ENCODE measurements at regions not wholly inside any gene's neighbourhood (a gene's known extent, or its start where the extent isn't known, plus 50 kb on each side); places are given as distances from the start of the nearest gene placed in this dataset.
"Not testable (repeated sequence)": the region's sequence is repeated elsewhere in the genome, so short reads cannot be mapped to it uniquely, and the experiment has no call there.

DNA sequence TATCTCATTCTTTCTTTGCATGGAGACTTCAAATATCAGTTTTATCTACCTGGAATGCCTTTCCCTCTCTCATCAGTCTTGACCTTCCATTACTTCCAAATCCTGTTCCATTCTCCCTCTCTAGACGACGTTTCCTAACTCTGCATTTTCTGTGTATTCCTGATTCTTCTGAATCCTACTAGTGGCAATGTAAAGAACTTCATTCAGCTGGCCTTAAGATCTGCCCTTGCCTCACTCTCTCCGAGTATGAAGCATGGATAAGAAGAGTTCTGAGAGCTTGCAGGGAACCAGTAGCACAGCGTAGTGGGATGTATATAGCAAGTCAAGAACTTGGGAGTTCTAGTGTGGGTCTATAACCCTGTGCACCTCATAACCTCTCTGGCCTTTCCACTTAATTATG is 68.5 kb upstream of the HOXC13 start:
- no peak for DNase-seq (ENCODE audit: low read depth)

DNA sequence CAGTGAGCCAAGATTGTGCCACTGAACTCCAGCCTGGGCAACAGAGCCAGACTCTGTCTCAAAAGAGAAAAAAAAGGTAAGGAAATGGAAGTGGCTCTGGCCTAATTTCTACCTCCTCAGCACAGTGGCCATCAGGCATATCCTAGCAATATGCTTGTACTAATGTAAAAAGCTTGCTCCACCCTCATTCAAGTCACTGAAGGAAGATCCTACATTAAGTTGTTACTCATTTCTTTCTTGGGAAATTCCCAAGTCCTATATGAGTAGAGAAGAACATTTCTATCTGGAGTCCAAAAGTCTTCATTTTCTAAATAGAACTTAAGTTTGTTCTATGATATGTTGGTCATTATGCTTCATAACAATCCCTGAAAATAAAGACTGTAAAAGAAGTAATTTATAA is 67.3 kb upstream of the HOXC13 start:
- no peak for DNase-seq (ENCODE audit: low read depth)

DNA sequence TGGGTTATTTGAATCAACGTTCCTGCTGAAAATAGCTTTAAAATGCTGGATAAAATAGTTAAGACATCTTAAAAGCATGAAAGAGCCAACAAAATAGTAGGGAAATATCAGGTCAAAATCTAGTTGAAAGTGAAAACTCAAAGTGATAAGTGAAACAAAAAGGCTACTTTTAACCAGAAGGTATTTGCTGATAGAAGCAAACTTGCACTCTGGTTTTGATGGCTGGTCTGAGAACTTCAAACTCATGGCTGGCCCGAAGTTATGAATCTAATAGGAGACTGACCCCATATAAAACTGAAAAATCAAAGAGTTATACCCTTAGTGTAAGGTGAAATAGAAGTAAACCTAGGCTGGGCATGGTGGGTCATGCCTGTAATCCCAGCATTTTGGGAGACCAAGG is 66.3 kb upstream of the HOXC13 start:
- no peak for DNase-seq (ENCODE audit: low read depth)

DNA sequence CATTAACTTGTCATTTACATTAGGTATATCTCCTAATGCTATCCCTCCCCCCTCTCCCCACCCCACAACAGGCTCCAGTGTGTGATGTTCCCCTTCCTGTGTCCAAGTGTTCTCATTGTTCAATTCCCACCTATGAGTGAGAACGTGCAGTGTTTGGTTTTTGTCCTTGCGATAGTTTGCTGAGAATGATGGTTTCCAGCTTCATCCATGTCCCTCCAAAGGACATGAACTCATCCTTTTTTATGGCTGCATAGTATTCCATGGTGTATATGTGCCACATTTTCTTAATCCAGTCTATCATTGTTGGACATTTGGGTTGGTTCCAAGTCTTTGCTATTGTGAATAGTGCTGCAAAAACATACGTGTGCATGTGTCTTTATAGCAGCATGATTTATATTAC is 60.7 kb upstream of the HOXC13 start:
- DNase-seq (ENCODE audit: low read depth), result not testable (repeated sequence)

DNA sequence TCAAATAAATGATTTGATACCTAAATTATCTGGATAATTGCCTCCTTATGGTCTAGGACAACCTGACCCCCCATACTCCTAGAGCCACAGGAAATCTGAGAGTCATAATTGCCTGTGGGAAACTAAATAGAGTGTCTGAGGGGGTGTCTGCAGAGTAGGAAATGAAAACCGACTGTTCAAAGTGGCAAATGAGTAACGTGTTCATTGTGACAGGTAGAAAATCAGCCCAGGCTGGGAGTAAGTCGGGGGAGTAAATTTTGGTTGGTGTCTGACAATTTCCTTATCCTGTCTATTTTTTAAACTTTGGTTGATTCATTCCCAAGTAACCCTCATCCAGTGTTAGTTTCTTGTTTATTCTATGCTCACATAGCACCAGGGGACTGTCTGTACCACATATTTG is 51.6 kb upstream of the HOXC13 start:
- DNase-seq (ENCODE audit: low read depth), result no peak

DNA sequence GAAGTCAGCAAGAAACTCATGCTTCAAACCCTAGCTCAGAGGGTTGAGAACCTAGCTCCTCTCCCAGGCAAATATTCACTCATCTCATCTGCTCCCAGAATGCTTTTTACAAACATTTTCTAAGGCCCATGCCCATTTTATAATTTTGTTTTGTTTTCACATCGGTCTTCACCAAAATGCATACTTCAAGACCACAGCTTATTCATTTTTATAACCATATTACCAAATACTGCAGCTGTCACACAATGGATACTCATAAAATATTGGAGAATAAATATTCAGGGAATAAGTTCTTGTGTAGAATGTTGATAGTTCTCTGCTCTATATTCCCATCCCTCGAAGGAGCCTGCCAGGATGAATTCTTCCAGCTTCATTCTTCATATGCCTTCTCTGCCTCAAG is 50.8 kb upstream of the HOXC13 start:
- no peak for DNase-seq (ENCODE audit: low read depth)
